ENCODE measurements at regions not wholly inside any gene's neighbourhood (a gene's known extent, or its start where the extent isn't known, plus 50 kb on each side); places are given as distances from the start of the nearest gene placed in this dataset.

- no peak overlapping the region for H3K4me3 ChIP-seq (ENCODE audit: low read depth, low read length)
- no peak for DNase-seq (ENCODE audit: low read depth)
- no peak for TF ChIP-seq CTCF (conservative IDR thresholded peaks at IDR 0.05; ENCODE audit: low read depth, low read length)
Measured at GRCh38 chr6:91305755-91306154, 718.9 kb upstream of the MAP3K7 start.

GRCh38 chr6:91304521-91304920 lies 717.6 kb upstream of the MAP3K7 start:
- DNase-seq (ENCODE audit: low read depth) = no peak
- TF ChIP-seq CTCF (conservative IDR thresholded peaks at IDR 0.05; ENCODE audit: low read depth, low read length) = no peak
- H3K4me3 ChIP-seq (ENCODE audit: low read depth, low read length) = no peak overlapping the region

- TF ChIP-seq CTCF (conservative IDR thresholded peaks at IDR 0.05; ENCODE audit: low read depth, low read length) = no peak
- no peak for DNase-seq (ENCODE audit: low read depth)
- no peak overlapping the region for H3K4me3 ChIP-seq (ENCODE audit: low read depth, low read length)
Measured at GRCh38 chr6:91303326-91303725, 716.5 kb upstream of the MAP3K7 start.

- no peak for TF ChIP-seq CTCF (conservative IDR thresholded peaks at IDR 0.05; ENCODE audit: low read depth, low read length)
- no peak overlapping the region for H3K4me3 ChIP-seq (ENCODE audit: low read depth, low read length)
Measured at GRCh38 chr6:91299544-91300491, 712.9 kb upstream of the MAP3K7 start.

GRCh38 chr6:91298543-91299145 lies 711.8 kb upstream of the MAP3K7 start:
- no peak overlapping the region for H3K4me3 ChIP-seq (ENCODE audit: low read depth, low read length)
- TF ChIP-seq CTCF (conservative IDR thresholded peaks at IDR 0.05; ENCODE audit: low read depth, low read length) = no peak
- DNase-seq (ENCODE audit: low read depth) = no peak

More at GRCh38 chr6:91299544-91300491, 712.9 kb upstream of the MAP3K7 start:
- DNase-seq (ENCODE audit: low read depth) = peak; percentile 62

GRCh38 chr6:91293395-91293794 lies 706.5 kb upstream of the MAP3K7 start:
- H3K4me3 ChIP-seq (ENCODE audit: low read depth, low read length) = no peak overlapping the region
- TF ChIP-seq CTCF (conservative IDR thresholded peaks at IDR 0.05; ENCODE audit: low read depth, low read length) = no peak
- no peak for DNase-seq (ENCODE audit: low read depth)

Data from epithelial cell of proximal tubule (primary cell).